ENCODE measurements at regions not wholly inside any gene's neighbourhood (a gene's known extent, or its start where the extent isn't known, plus 50 kb on each side); places are given as distances from the start of the nearest gene placed in this dataset.

DNA sequence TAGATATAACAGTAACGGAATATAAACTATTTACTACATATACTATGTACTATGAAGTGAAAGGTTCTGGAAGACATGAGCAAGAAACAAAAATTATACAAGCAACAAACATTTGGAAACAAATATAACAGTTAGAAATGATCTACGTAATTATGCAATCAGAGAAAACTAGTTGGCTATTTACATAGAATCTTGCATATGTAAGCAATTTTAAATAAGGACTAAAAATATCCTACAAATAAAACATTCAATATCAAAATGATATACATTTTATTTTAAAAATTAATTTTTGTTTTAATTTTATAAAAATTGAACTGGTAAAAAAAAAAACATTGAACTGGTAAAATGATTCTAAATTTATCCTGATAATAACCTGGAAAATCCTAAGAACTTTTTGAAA is 642.5 kb upstream of the PCDH10 start:
- TF ChIP-seq CTCF (conservative IDR thresholded peaks at IDR 0.05; ENCODE audit: low read length), result no peak
- TF ChIP-seq EZH2phosphoT487 (IDR thresholded peaks at IDR 0.05; ENCODE audit: borderline replicate concordance), result no peak

Measured in Loucy (cell line).